NB4 (cell line): ENCODE measurements at regions not wholly inside any gene's neighbourhood (a gene's known extent, or its start where the extent isn't known, plus 50 kb on each side); places are given as distances from the start of the nearest gene placed in this dataset.

ENCODE experiments used
- DNase-seq: peaks from one replicate; pipeline ENCODE4 v3.0.0; 2010; ENCODE audit warnings: low read depth
- H3K4me3 ChIP-seq: one replicate; pipeline ENCODE4 v1.5.1; 2011; ENCODE audit warnings: mild to moderate bottlenecking, low read depth, low read length, moderate library complexity
- CTCF ChIP-seq: IDR thresholded peaks from one replicate; pipeline ENCODE4 v1.5.1; 2012; ENCODE audit warnings: low read depth, low read length
- MAX ChIP-seq: IDR thresholded peaks from 2 replicates; pipeline ENCODE4 v1.6.1; 2011; ENCODE audit warnings: low read depth, low read length
- MYC ChIP-seq: IDR thresholded peaks from 2 replicates; pipeline ENCODE4 v1.6.1; 2011; ENCODE audit warnings: low read depth, low read length
- POLR2A ChIP-seq: IDR thresholded peaks from 2 replicates; pipeline ENCODE4 v1.6.1; 2011; ENCODE audit warnings: mild to moderate bottlenecking; ENCODE audit not compliant: insufficient read length; ENCODE audit errors: extremely low read depth

DNA sequence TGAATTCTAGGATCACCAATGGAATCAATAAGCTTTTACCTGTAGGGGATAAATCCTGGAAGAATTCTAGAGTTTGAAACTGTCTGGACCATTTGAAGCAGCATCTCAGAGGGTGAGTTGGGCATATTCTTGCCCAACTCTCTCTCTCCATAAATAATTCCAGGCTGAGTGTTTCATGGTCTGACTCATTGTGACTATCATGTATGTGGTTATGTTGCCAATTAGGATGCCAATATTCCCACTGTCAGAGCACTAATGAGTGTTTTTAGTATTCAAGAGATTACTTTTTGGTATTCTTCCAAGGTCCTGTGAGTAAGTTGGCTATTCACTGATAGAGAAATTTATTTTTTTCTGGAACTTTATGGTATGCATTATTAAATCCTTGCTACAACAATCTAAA, 456.9 kb downstream of the TOX3 start:
- H3K4me3 ChIP-seq, result no peak overlapping the region
- DNase-seq, result no peak
- no peak for TF ChIP-seq MYC
- no peak for TF ChIP-seq CTCF
- TF ChIP-seq MAX, result no peak
- no peak for TF ChIP-seq POLR2A

GRCh38 chr16:52089476-52089875, 457.5 kb downstream of the TOX3 start:
- DNase-seq, result no peak
- TF ChIP-seq CTCF, result no peak
- no peak for TF ChIP-seq POLR2A
- TF ChIP-seq MAX, result no peak
- TF ChIP-seq MYC, result no peak
- no peak overlapping the region for H3K4me3 ChIP-seq

GRCh38 chr16:52086901-52087300, 460.0 kb downstream of the TOX3 start:
- TF ChIP-seq POLR2A (no peak), MYC (no peak)
- DNase-seq, result no peak

GRCh38 chr16:52078716-52079655, 468.0 kb downstream of the TOX3 start:
- TF ChIP-seq CTCF, result no peak
- TF ChIP-seq MAX, result no peak
- no peak for TF ChIP-seq MYC
- TF ChIP-seq POLR2A, result no peak
- DNase-seq, result no peak

More at GRCh38 chr16:52086901-52087300, 460.0 kb downstream of the TOX3 start:
- H3K4me3 ChIP-seq, result no peak overlapping the region

GRCh38 chr16:52077607-52078006, 469.3 kb downstream of the TOX3 start:
- DNase-seq, result no peak
- TF ChIP-seq CTCF (no peak), POLR2A (no peak), MAX (no peak), MYC (no peak)
- H3K4me3 ChIP-seq, result no peak overlapping the region

More at GRCh38 chr16:52078716-52079655, 468.0 kb downstream of the TOX3 start:
- no peak overlapping the region for H3K4me3 ChIP-seq

- no peak for DNase-seq
- TF ChIP-seq MYC (no peak), MAX (no peak), CTCF (no peak), POLR2A (no peak)
- H3K4me3 ChIP-seq, result no peak overlapping the region
These were observed 470.1 kb downstream of the TOX3 start for GRCh38 chr16:52076801-52077201.
